22Rv1 (cell line): ENCODE measurements at regions not wholly inside any gene's neighbourhood (a gene's known extent, or its start where the extent isn't known, plus 50 kb on each side); places are given as distances from the start of the nearest gene placed in this dataset.

Source experiments
- H3K27ac ChIP-seq: fragments of 450-650 bp; 2 replicates; pipeline ENCODE4 v1.5.1; 2017
- ZFX ChIP-seq: fragments of 450-650 bp; IDR thresholded peaks from 2 replicates; pipeline ENCODE4 v1.6.1; 2017; ENCODE audit warnings: antibody characterized with exemption, borderline replicate concordance
- TF ChIP-seq, protein P1 (sequence below): fragments of 450-650 bp; IDR thresholded peaks from 2 replicates; pipeline ENCODE4 v1.5.1; 2017; ENCODE audit warnings: mild to moderate bottlenecking

DNA sequence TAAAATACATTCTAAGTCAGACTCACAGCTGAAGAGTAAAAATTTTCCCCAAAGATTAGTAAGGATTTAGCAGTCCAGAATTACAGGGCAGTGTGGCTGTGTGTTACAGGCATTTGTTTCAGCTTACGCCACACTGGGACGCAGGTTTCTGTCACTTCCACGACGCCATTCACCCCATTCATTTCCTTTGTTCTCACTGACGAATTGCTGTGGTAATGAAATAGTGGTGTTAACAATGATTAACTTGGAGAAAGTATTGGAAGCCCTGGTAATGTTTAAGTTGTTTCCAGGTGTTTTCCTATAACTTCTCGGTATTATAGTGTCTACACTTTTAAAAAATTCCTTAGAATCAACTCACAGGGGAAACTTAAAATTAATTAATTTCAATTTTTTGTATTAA, 370.9 kb downstream of the SH2D4B start:
- TF ChIP-seq ZFX = no peak
- TF ChIP-seq, protein P1, sequence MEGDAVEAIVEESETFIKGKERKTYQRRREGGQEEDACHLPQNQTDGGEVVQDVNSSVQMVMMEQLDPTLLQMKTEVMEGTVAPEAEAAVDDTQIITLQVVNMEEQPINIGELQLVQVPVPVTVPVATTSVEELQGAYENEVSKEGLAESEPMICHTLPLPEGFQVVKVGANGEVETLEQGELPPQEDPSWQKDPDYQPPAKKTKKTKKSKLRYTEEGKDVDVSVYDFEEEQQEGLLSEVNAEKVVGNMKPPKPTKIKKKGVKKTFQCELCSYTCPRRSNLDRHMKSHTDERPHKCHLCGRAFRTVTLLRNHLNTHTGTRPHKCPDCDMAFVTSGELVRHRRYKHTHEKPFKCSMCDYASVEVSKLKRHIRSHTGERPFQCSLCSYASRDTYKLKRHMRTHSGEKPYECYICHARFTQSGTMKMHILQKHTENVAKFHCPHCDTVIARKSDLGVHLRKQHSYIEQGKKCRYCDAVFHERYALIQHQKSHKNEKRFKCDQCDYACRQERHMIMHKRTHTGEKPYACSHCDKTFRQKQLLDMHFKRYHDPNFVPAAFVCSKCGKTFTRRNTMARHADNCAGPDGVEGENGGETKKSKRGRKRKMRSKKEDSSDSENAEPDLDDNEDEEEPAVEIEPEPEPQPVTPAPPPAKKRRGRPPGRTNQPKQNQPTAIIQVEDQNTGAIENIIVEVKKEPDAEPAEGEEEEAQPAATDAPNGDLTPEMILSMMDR = no peak

DNA sequence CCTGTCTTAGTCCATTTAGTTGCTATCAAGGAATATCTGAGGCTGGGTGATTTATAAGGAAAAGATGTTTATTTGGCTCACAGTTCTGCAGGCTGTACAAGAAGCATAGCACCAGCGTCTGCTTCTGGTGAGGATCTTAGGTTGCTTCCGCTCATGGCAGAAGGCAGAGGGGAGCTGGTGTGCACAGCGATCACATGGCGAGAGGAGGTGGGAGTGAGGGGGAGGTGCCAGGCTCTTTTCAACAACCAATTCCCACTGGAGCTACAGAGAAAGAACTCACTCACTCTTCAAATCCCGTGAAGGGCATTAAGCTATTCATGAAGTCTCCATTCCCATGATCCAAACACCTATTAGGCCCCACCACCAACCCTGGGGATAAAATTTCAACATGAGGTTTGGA, 371.6 kb downstream of the SH2D4B start:
- no peak for TF ChIP-seq ZFX
- TF ChIP-seq, protein P1 = no peak
- H3K27ac ChIP-seq = no peak overlapping the region

More for the DNA sequence above, 370.9 kb downstream of the SH2D4B start:
- H3K27ac ChIP-seq = no peak overlapping the region

DNA sequence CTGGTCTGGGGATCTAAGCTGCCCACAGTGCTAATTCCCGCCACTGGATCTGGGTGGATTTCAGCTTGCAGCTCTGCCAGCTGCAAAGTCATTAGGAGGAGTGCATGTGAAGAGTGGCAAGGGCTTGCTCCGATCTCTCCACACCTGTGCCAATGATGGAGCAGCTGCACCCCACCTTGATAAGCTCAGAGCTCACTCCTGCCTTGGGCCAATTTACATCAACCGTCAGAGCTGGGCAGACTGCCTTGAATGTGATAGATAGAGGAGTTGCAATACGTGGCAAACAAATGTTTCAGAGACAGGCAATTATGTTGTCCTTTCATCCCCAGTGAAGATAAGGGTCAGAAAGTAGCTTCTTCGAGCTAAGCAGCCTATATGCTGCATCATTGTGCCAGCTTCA, 379.9 kb downstream of the SH2D4B start:
- H3K27ac ChIP-seq = no peak overlapping the region
- no peak for TF ChIP-seq ZFX
- TF ChIP-seq, protein P1 = no peak

DNA sequence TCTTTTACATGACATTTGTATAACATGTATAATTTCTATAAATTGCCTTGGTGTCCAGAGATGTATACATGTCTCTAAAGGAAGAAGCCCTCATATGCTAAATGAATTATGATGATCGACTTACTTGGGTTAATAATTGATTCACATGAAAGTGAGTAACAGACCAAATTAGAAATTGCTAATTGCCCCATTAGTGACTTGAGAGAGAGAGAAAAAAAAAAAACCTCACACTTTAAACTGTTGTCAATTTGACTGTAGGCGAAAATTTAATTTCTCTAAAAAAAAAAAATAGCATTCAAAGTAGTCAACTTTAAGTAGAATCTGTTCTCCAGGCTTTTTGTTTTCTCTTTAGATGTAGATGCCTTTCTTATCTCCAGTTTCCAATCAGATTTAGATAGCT, 383.3 kb downstream of the SH2D4B start:
- no peak for TF ChIP-seq ZFX
- TF ChIP-seq, protein P1 = no peak

DNA sequence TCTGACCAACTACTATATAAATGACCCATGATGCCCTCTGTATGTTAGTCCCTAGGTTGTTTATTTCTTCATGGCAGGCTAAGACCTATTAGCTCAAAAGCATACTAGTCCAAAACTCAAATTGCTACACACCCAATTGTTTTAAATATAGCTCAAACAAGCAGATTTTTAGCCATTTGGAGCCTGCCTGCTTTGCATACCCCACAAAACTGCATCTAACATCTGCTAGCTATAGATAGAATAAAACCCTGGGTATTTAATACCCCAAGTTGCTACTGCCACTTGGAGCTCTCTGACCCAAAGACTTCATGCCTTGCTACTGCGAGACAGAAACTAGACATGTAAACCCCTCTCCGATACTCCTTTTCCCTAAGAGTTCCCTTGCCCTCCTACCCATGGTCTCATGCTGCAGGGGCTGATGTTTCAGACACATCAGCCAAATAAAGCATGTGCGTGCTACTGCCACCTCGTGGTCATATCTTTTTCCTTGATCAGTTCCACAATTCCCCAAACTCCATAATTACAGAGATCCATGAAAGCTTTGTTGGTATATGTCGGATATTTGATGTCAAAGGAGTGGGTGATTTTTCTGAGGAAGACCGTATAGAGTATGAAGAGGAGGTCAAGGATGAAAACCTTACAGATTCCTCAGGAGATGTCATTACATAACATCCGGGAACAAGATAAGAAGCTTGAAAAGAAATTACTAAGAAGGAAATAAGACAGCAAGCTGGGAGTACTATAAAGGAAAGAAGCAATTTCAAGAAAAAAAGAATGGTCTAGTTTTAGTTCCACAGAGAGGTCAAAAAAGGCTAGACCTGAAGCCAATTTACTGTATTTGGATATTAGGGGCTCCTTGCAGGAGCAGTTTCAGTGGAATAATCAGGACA, 386.6 kb downstream of the SH2D4B start:
- 0 out of 2 replicates have a peak overlapping the region, but pooled peaks have one; percentile 4 for H3K27ac ChIP-seq
- TF ChIP-seq ZFX = no peak
- TF ChIP-seq, protein P1 = peak; percentile 89

More for the DNA sequence above, 383.3 kb downstream of the SH2D4B start:
- H3K27ac ChIP-seq = no peak overlapping the region

DNA sequence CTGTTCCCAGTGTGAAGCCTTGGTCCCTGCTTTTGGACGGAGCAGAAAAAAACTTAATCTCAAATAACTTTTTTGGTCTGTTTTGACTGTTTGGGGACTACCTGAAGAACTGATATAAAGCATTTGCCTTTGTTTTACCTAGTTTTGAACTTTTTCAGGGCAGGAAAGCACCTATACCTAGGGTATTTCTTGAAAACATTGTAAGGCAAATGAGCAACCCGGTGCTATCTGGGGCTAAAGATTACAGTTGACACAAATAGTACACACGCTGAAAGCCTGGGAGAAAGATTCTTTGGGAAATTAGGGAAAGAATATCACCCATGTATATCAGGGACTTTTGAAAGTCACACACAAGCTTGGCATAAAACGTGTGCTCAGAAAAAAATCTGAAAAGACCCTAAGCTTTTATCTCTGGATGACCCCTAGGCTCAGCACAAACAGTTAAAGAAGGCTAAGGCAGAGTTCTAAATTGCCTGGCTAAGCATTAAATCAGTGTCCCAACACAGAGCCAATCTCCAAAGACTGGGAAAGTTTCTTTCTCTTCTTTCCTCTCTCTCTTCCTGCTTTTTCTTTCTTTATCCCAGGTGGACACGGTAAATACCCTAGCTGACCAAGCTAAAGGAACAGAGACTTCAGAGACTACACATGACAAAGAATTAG, 389.8 kb downstream of the SH2D4B start:
- TF ChIP-seq, protein P1 = no peak
- TF ChIP-seq ZFX = no peak
- H3K27ac ChIP-seq = no peak overlapping the region

DNA sequence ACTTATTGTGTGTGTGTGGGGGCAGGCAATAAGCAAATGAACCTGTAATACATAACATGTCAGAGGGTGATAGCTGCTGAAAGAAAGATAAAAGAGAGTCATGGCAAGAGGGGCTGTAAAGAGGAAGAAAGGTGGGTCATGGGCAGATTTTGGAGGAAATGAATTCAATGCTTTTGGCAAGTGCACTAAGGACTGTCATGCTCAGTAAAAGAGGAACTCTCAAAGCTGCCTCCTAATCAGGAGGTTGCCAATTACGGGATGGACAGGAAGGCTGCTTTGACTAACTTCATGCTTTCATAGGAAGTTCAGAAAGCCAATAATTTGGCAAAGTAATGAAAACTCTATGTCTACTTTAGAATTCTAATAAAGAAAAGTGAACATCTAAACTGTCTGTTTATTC, 401.2 kb downstream of the SH2D4B start:
- no peak overlapping the region for H3K27ac ChIP-seq
- TF ChIP-seq, protein P1 = no peak
- TF ChIP-seq ZFX = no peak
